HG02852 (cell line): ENCODE measurements at regions not wholly inside any gene's neighbourhood (a gene's known extent, or its start where the extent isn't known, plus 50 kb on each side); places are given as distances from the start of the nearest gene placed in this dataset.
"Not testable (repeated sequence)": the region's sequence is repeated elsewhere in the genome, so short reads cannot be mapped to it uniquely, and the experiment has no call there.

Source experiments
- ATAC-seq: cut with Tn5 transposase; IDR thresholded peaks from one replicate; pipeline ENCODE4 v1.9.1; 2021; ENCODE audit warnings: mild to moderate bottlenecking, moderate library complexity; ENCODE audit not compliant: unreplicated experiment

- no peak for ATAC-seq
These were observed 1341.4 kb upstream of the NUDT12 start for GRCh38 chr5:104903941-104904340.

DNA sequence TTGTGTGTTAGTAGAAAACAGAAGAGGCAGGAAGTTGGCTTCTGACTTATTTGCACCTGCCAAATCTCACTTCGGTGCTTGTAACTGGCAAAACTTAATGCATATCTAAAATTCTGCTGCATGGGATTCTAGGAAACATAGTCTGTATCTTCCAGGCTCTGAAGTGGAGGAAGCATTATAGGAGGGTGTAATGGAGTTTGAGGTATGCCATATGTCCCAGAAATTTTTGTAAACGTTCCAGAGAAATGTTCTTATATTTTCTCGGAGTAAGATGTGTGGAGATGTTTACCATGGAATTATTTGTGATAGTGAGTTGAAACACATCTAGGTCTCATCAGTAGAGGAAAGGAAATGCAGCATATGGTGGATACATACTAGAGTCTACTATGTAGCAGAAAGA, 1329.0 kb upstream of the NUDT12 start:
- ATAC-seq = no peak

DNA sequence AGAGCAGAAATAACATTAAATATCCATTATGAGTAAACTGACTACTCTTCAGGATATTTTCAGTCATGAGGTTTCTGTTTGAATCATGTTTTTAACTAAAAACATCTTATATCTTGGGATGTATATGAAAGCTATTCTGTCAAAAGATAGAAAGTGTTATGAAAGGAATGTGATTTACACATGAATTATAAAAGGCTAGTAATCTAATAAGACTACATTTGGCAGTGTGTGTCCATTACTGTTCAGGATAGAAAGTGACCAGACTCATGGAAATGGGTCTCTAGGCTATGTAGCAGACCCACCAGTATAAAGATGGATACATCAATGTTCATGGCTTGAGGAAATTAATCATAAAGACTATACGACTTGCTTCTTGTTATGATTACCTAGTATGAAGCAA, 1328.2 kb upstream of the NUDT12 start:
- no peak for ATAC-seq

GRCh38 chr5:104859437-104859836, 1296.8 kb upstream of the NUDT12 start:
- ATAC-seq = no peak

DNA sequence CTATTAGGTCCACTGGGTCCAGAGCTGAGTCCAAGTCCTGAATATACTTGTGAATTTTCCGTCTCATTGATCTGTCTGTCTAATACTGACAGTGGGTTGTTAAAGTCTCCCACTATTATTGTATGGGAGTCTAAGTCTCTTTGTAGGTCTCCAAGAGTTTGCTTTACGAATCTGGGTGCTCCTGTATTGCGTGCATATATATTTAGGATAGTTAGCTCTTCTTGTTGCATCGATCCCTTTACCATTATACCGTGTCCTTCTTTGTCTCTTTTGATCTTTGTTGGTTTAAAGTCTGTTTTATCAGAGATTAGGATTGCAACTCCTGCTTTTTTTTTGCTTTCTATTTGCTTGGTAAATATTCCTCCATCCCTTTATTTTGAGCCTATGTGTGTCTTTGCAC, 1289.5 kb upstream of the NUDT12 start:
- not testable (repeated sequence) for ATAC-seq

DNA sequence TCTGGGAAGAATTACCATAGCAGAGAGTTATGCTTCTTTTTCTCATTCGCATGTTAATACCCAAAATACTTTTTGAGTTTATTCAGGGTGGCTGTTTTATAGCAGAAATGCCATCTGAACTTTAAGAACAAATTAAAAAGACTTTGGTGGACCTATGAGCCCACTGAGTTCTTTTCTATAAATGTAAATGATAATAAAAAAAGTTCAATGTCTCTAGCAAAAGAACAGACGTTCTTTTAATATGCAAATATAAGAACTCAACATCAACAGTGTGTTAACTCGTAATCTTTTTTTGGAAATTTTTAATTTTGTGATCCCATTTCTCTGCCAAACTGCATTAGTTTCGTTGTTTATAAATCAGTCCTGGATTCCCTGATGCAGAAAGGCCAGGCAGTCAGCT, 1283.0 kb upstream of the NUDT12 start:
- ATAC-seq = no peak

DNA sequence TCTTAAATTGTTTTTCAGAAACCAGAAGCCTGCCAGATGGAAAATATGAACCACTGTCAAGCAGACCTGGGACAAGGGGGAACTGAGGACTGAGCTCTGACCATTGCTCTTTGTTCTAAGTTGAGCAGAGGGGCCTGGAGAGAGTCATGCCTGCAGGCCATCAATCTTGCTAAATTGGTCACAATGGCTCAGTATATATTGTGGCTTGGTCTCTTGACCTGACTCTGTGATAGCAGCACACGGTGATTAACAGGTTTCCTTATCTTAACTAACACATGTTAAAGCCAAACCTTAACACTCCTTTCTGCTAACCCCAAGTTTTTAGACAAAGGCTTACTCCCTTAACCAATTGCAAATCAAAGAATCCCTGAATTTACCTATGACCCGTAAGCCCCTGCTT, 1281.2 kb upstream of the NUDT12 start:
- ATAC-seq = no peak

- ATAC-seq = no peak
These were observed 1277.7 kb upstream of the NUDT12 start for GRCh38 chr5:104840284-104840683.

DNA sequence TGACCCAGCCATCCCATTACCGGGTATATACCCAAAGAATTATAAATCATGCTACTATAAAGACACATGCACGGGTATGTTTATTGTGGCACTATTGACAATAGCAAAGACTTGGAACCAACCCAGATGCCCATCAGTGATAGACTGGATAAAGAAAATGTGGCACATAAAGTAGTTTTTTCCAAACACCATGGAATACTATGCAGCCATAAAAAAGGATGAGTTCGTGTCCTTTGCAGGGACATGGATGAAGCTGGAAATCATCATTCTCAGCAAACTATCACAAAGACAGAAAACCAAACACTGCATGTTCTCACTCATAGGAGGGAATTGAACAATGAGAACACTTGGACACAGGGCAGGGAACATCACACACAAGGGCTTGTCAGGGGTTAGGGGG, 1268.9 kb upstream of the NUDT12 start:
- not testable (repeated sequence) for ATAC-seq

- ATAC-seq = no peak
These were observed 1259.0 kb upstream of the NUDT12 start for GRCh38 chr5:104821606-104822005.

DNA sequence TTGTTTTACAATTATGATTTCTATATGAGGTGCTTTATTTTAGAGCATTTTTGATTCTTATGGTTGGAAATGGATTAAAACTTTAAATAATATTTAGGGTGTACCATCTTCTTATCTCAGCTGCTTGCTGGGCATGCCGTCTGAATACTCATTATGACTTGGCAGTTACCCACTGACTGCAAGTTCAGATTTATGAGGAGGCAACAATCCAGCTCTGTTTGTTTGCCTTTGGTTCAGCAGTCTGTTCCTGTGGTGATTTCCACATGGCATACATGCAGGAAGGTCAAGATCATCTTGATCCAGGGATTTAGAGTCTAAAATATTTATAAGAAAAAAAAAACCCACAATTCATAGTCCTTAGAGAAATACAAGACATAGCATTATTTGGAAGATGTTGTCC, 1254.5 kb upstream of the NUDT12 start:
- ATAC-seq = no peak

GRCh38 chr5:104815212-104815611, 1252.6 kb upstream of the NUDT12 start:
- no peak for ATAC-seq

GRCh38 chr5:104800440-104801048, 1238.0 kb upstream of the NUDT12 start:
- no peak for ATAC-seq

DNA sequence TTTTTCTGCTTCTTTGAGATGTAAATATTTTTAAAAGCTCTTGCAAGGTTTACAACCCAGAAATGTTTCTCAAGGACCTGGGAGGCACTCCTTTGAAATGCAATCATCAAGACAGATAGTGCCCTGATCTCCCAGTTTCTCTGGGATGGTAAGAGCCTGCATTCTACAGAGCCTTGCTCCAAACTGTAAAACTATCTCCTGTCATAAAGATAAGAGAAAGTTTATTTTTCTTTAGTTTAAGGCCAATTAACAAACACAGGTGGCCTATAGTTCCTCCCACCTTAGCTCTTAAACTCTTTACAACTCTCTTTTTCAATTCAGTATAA, 1231.1 kb upstream of the NUDT12 start:
- ATAC-seq = no peak

DNA sequence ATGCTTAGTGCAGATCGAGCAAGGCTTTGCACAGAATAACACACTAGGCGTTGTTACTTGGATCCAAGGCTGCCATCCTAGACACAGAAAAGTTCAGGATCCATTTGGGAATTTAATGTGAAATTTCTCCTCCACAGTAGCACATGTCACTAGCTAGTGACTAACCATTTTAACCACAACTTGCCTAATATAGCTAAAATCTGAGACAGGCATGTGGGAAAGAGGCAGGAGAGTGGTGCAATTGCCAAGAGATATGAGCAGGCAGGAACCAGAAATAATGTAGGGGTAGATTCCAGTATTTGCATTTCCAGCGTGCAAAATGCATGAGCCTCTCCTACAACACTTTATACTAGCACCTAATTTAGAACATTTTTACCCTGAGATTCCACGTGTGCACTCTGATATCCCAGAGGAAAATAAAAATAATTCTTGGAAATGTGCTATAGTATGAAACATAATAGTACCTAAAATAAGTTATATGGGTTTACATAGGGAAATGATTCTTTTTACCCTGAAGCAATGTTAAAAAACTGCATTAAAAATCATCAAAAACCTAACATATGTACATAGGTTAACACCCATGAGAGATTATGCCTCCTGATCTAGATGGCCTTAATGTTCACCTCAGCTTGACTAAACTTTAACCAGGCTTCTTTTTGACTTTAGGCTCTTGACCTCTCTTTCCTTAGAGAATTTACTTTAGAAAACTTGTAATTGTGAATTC, 1230.6 kb upstream of the NUDT12 start:
- no peak for ATAC-seq

GRCh38 chr5:104789366-104789765, 1226.8 kb upstream of the NUDT12 start:
- no peak for ATAC-seq

DNA sequence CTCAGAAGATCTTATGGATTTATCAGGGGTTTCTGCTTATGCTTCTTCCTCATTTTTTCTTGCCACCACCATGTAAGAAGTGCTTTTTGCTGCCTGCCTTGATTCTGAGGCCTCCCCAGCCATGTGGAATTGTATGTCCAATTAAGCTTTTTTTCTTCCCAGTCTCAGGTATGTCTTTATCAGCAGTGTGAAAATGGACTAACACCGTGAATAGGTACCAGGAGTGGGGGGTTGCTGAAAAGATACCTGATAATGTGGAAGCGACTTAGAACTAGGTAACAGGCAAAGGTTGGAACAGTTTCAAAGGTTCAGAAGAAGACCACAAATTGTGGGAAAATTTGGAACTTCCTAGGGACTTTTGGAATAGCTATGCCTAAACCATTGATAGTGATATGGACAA, 1222.5 kb upstream of the NUDT12 start:
- no peak for ATAC-seq

DNA sequence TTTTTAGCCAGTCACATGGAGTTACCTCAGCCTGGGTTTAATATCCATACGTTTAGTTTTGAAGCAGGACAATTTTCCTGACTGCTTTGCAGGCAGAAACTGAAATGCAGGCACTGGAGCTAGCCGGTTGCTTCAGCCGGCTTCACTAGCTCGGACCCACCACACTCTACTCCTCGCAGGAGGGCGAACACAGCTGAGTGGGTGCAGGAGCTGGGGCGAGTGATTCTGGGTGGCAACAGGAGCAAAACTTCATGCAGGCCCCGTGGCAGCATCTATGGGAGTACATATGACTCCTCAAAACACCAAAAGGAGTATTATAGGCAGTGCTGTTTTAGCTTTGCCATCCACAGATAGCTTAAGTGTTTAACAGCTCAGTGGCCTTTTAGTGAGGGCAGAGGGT, 1211.8 kb upstream of the NUDT12 start:
- no peak for ATAC-seq

DNA sequence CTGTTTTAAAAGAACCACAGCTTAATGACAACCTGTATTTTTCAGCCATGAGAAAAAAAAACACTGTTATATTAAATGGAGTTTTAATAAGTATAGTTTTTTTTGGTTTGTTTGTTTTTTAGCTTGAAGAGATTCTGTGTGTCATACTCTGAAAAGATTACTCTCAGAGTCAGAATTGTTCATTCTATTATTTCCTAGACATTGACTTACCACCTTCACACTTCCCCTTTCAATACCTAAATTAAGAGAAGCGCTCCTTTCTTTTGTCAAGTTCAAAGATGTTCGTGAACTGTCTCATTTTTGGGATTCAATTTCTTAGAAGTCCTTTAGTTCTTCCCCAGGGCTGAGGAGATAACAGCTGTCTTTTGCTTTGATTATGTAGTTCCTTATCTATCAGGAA, 1201.6 kb upstream of the NUDT12 start:
- ATAC-seq = no peak

DNA sequence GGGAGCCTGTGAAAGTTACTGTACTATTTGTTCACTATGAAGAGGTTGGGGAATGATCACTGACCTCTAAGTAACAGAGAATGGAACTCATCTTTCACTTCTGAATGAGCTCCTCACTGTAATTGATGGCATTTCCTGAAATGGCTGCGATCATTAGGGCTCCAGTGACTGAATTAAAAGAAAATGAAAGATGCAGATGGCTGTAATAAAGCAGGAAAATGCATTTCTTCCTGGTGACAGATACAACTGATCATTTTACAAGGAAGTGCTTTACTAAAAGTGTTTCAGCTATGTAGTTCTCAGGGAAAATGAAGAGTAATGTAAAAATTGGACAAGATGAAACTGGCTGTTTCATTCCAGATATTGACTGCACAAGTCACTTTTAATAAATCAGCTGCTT, 1200.6 kb upstream of the NUDT12 start:
- no peak for ATAC-seq

DNA sequence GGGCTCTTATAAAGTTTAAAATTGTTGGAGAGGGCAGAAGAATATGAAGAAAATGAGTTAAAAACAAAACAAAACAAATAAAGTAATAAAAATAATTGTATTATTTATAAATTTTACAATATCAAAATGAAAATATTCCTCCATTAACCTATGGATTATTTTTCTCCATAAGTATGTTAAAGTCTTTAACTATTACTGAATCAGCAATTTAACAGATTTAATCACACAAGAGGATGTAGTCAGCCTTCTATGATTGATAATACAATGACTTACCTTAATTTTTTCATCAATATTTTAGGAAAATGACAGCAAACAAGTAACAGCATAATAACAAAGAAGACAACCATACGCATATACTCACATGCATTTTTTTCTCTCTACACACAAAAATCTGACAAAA, 1195.3 kb upstream of the NUDT12 start:
- ATAC-seq = no peak

DNA sequence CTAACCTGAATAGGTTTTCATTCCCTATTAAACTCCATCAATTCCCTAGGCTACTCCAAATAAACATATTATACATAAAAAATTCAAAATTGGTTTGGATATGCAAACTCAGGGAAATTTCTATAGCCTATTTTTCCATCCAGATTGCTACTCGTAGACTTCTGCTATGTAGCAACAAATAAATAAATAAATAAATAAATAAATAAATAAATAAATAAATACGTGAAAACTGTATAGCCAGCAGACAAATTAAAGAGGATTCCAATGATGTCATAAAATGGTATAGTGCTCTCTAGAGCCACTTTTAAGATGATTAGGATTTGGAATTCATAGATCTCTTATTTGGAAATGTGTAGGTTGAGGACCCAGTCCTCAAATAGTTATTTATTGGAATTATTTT, 1193.2 kb upstream of the NUDT12 start:
- no peak for ATAC-seq
